Adrenal gland (tissue), 5 donors: ENCODE measurements at regions not wholly inside any gene's neighbourhood (a gene's known extent, or its start where the extent isn't known, plus 50 kb on each side); places are given as distances from the start of the nearest gene placed in this dataset.

Experiments used
- CTCF ChIP-seq, 6 experiments: fragments of 450-650 bp in 4 of 6; fragments of 200-600 bp in 2 of 6; sonication (generic) in 1 of 6; IDR thresholded peaks; 1 replicate in 5 of 6; 2 replicates in 1 of 6; pipeline versions ENCODE4 v1.5.1 to v1.8.0; 2016 to 2021; ENCODE audit warnings: antibody characterized with exemption in 6 of 6, mild to moderate bottlenecking in 2 of 6, moderate library complexity in 1 of 6
- POLR2A ChIP-seq, 2 donors: fragments of 450-650 bp; IDR thresholded peaks; one replicate each; pipeline ENCODE4 v1.6.1; 2017; ENCODE audit warnings: antibody characterized with exemption in 2 of 2, mild to moderate bottlenecking in 2 of 2, moderate library complexity in 1 of 2
- donor health status: DM: no; HTN: no; CAD: no.

- no peak for TF ChIP-seq POLR2A (IDR thresholded peaks at IDR 0.05)
- no peak for TF ChIP-seq CTCF (IDR thresholded peaks at IDR 0.05)
Measured at GRCh38 chr13:107190065-107190464, 622.1 kb upstream of the ARGLU1 start.
